Lower leg skin (tissue), 4 donors: ENCODE measurements at regions not wholly inside any gene's neighbourhood (a gene's known extent, or its start where the extent isn't known, plus 50 kb on each side); places are given as distances from the start of the nearest gene placed in this dataset.

Source experiments
- DNase-seq, 2 donors: peaks; one replicate each; pipeline ENCODE4 v3.0.0-alpha.2; 2019; ENCODE audit warnings: low spot score in 2 of 2
- H3K4me3 ChIP-seq: fragments of 200-600 bp; sonication (generic); 2 replicates; pipeline ENCODE4 v1.5.1; 2017; ENCODE audit warnings: mild to moderate bottlenecking, low read depth; ENCODE audit not compliant: poor library complexity, severe bottlenecking
- POLR2A ChIP-seq, 2 donors: fragments of 450-650 bp; IDR thresholded peaks; one replicate each; pipeline ENCODE4 v1.6.1; 2016 to 2017; ENCODE audit warnings: antibody characterized with exemption in 2 of 2, mild to moderate bottlenecking in 1 of 2, moderate library complexity in 1 of 2
- WGBS, 2 donors: methylation state at CpG; one replicate each; pipeline ENCODE4 v1.1.5; 2018; 5-methylcytosine and 5-hydroxymethylcytosine counted together
- intact Hi-C: fragments of 100-400 bp; cut with DNase I; formaldehyde crosslinking; loops from one replicate; pipeline ENCODE4 v1.15.0; 2023; ENCODE audit warnings: low total_unique reads
- TF ChIP-seq, protein P1 (sequence below), 3 donors: fragments of 450-650 bp; IDR thresholded peaks; one replicate each; pipeline ENCODE4 v1.5.1; 2016; ENCODE audit warnings: antibody characterized with exemption in 3 of 3, mild to moderate bottlenecking in 3 of 3, moderate library complexity in 2 of 3

DNA sequence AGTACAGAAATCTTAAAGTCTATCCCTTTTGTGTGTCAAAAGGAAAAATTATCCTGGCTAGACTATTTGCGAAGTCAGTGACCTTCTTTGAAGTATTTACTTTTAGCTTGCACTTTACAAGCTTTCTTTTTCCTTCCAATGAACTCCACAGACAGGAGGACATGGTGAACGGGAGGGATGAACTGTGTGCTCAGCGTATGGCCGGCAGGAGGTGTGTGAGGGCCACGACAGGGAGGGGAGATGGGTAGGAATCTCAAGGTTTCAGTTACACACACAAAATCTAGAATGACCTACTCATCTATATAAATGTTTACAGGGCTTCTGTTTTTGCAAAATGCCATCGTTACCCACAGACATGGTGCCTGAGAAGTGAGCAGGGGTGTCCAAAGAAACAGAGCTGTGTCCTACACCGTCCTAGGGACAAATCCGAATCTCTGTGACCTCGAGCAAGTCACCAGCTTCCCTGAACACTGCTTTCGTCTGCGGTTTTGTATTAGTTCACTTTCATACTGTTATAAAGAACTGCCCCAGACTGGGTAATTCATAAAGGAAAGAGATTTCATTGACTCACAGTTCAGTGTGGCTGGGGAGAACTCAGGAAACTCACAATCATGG, 537.2 kb downstream of the LIG4 start:
- 78 to 80% methylated on average over 11 of the region's 11 CpGs for WGBS, 2 donors
- intact Hi-C loops: no loop called here
- no peak for DNase-seq
- H3K4me3 ChIP-seq: no peak overlapping the region
- no peak for TF ChIP-seq POLR2A (IDR thresholded peaks at IDR 0.05)

DNA sequence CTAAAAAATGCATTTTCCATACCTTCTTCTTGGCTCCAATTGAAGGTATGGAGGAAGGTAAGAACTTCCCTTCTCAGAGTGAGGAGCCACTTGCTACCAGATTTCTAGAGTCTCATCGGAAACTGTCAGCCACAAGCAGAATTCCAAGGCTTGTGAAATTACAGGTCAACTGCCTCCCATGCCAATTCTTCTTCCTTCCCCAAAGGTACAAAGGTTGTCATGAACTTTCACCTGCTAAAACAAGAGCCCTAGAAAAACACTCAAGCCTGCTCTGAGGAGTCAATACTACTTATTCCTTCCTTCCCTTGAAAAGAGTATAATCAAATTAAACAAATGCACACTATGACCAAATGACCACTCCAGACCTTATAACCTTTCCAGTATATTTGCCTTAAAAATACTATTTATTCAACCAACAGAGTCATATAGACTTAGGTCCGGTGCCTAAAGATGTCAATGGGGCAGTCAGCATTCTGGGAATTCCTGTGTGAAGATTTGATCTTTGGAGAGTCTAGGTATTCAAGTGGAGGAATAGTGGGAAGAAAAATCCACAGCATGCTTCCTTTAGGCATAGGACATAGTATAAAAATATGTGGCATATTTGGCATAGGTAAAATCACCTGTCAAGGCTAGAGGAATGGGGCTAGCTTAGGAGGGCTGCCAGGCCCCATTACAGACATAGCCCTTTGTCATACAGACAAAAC, 539.3 kb downstream of the LIG4 start:
- intact Hi-C loops: no loop called here
- no peak for DNase-seq
- WGBS, 2 donors: 88 to 95% methylated on average over 2 of the region's 2 CpGs
- H3K4me3 ChIP-seq: no peak overlapping the region
- TF ChIP-seq, protein P1, sequence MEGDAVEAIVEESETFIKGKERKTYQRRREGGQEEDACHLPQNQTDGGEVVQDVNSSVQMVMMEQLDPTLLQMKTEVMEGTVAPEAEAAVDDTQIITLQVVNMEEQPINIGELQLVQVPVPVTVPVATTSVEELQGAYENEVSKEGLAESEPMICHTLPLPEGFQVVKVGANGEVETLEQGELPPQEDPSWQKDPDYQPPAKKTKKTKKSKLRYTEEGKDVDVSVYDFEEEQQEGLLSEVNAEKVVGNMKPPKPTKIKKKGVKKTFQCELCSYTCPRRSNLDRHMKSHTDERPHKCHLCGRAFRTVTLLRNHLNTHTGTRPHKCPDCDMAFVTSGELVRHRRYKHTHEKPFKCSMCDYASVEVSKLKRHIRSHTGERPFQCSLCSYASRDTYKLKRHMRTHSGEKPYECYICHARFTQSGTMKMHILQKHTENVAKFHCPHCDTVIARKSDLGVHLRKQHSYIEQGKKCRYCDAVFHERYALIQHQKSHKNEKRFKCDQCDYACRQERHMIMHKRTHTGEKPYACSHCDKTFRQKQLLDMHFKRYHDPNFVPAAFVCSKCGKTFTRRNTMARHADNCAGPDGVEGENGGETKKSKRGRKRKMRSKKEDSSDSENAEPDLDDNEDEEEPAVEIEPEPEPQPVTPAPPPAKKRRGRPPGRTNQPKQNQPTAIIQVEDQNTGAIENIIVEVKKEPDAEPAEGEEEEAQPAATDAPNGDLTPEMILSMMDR (IDR thresholded peaks at IDR 0.05): no peak
- TF ChIP-seq POLR2A (IDR thresholded peaks at IDR 0.05): no peak

DNA sequence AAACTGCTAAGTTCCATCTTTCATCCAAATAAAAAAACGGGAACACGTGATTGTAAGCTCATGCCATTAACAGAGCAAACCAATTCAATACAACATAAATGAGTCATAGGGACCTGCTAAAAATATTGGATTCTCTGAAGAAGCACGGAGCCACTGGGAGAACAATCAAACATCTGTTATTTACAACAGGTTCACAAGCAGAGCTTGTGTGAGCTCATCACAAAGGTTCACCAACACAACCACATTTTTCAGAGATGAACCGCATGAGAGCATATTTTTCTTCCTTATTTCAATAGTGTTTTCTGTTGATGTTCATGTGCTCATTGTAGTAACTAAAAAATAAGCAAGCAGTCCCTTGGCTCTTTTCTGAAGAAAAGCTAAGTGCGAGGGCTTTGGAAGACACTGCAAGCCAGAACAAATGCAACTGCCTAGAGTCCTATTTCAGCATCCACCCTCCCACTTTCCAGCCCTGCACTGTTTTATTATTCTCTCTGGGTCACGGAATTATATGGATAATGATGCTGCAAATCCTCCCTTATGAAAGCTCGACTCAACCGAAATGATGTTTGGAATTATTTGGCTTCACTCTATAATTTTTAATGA, 545.8 kb downstream of the LIG4 start:
- no peak for DNase-seq
- 68 to 70% methylated on average over 8 of the region's 8 CpGs for WGBS, 2 donors
- intact Hi-C loops: no loop called here
- no peak overlapping the region for H3K4me3 ChIP-seq
- no peak for TF ChIP-seq POLR2A (IDR thresholded peaks at IDR 0.05)
- TF ChIP-seq, protein P1 (IDR thresholded peaks at IDR 0.05): no peak

DNA sequence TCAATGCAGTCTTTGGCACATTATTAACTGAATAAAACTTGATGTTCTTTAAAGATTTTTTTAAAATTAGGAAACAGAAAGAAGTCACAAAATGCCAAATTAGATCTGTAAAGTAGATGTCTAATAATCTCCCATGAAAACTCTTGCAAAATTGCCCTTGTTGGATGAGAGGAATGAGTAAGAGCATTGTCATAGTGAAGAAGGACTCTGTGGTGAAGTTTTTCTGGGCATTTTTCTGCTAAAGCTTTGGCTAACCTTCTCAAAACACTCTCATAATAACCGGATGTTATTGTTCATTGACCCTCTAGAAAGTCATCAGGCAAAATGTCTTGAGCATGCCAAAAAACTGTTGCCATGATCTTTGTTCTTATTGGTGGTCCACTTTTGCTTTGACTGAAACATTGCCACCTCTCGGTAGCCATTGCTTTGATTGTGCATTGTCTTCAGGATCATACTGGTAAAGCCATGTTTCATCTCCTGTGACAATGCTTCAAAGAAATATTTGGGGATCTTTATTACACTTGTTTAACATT, 549.3 kb downstream of the LIG4 start:
- DNase-seq: no peak
- intact Hi-C loops: no loop called here
- 94% methylated on average over 2 of the region's 2 CpGs for WGBS, 2 donors
- TF ChIP-seq, protein P1 (IDR thresholded peaks at IDR 0.05): no peak
- no peak for TF ChIP-seq POLR2A (IDR thresholded peaks at IDR 0.05)
- no peak overlapping the region for H3K4me3 ChIP-seq

DNA sequence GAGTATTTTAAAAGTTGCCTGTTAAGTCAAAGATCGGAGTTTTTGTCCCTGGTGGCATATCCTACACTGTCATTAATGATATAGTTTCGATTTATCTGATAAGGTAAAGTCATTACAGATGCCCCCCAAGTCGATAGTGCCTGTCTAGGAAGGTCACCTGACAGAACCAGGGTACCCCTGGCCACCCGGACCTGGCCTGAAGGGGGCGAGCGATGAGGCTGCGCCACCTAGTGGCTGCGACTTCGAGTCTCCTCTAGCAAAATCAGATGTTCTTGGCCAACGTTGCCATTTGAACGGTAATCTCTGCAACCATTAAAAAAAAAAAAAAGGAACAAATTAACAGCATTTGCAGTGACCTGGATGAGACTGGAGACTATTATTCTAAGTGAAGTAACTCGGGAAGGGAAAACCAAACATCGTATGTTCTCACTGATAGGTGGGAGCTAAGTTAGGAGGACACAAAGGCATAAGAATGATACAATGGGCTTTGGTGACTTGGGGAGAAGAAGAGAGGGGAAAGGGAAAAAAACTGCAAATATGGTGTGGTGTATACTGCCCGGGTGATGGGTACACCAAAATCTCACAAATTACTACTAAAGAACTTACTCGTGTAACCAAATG, 565.1 kb downstream of the LIG4 start:
- intact Hi-C loops: no loop called here
- no peak for TF ChIP-seq POLR2A (IDR thresholded peaks at IDR 0.05)
- TF ChIP-seq, protein P1 (IDR thresholded peaks at IDR 0.05): no peak
- WGBS, 2 donors: 22% methylated on average over 15 of the region's 15 CpGs

DNA sequence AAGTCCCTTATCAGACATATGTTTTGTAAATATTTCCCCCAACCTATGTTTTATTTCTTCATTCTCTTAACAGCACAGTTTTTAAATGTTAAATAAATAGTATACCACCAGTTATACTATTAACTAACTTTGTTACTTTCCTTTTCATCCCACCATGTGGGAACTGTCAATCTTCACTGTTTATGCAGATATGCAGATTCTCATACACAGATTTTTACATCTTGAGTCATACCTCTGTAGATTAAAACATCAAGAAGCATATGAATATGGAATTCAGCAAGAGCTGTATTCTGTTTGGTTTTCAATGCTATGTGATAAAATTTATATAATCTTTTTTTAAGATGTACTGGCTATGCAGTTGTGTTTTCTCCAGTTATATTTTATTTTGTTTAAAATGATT, 566.3 kb downstream of the LIG4 start:
- TF ChIP-seq POLR2A (IDR thresholded peaks at IDR 0.05): no peak
- no peak for DNase-seq
- no peak overlapping the region for H3K4me3 ChIP-seq
- intact Hi-C loops: no loop called here

More for the DNA sequence above, 565.1 kb downstream of the LIG4 start:
- H3K4me3 ChIP-seq: no peak overlapping the region
- no peak for DNase-seq
